SK-N-SH (cell line): ENCODE measurements at regions not wholly inside any gene's neighbourhood (a gene's known extent, or its start where the extent isn't known, plus 50 kb on each side); places are given as distances from the start of the nearest gene placed in this dataset.
"Not testable (repeated sequence)": the region's sequence is repeated elsewhere in the genome, so short reads cannot be mapped to it uniquely, and the experiment has no call there.

Source experiments
- CTCF ChIA-PET: fragments of 300-600, 350-600 bp; formaldehyde crosslinking; extraction: SDS; loops from one replicate; lab custom pipeline; 2021; lab: Yijun Ruan, JAX
- POLR2A ChIA-PET: fragments of 350-600 bp; sonication (Branson Sonifier 250); formaldehyde crosslinking; extraction: SDS; loops from one replicate; lab custom pipeline; 2020; ENCODE audit warnings: antibody characterized with exemption, inconsistent platforms; lab: Yijun Ruan, JAX
- DNase-seq: peaks from one replicate; pipeline ENCODE4 v3.0.0; 2012
- H2AFZ ChIP-seq: fragments of 200-600 bp; sonication (generic); 2 replicates; pipeline ENCODE4 v1.8.1; 2016; ENCODE audit warnings: antibody characterized with exemption, mild to moderate bottlenecking, low read depth
- H3F3A ChIP-seq: fragments of 200-600 bp; sonication (generic); replicated peaks from 2 replicates; pipeline ENCODE3; 2016; ENCODE audit warnings: antibody characterized with exemption, mild to moderate bottlenecking; ENCODE audit not compliant: insufficient read depth
- H3K27ac ChIP-seq, 2 experiments: fragments of 200-500 bp in 1 of 2; fragments of 200-600 bp in 1 of 2; sonication (Bioruptor generic) in 1 of 2; sonication (generic), shearing (Covaris generic) in 1 of 2; 2 replicates each; pipeline versions ENCODE4 v1.5.1 to v1.6.1; 2014 to 2016; ENCODE audit warnings: low read depth in 2 of 2, inconsistent platforms in 1 of 2, low read length in 1 of 2, mild to moderate bottlenecking in 1 of 2, mixed read lengths in 1 of 2
- H3K27me3 ChIP-seq: fragments of 200-600 bp; sonication (generic), shearing (Covaris generic); 2 replicates; pipeline ENCODE4 v1.6.1; 2016; ENCODE audit warnings: mixed run types; ENCODE audit not compliant: insufficient read depth
- H3K36me3 ChIP-seq, 2 experiments: fragments of 200-500 bp in 1 of 2; fragments of 200-600 bp in 1 of 2; sonication (Bioruptor generic) in 1 of 2; sonication (generic) in 1 of 2; replicated peaks in 1 of 2; 2 replicates each; pipeline versions ENCODE3 to v1.5.1; 2014 to 2016; ENCODE audit warnings: low read length in 1 of 2, mild to moderate bottlenecking in 1 of 2; ENCODE audit not compliant: insufficient read depth in 2 of 2, control insufficient read depth in 1 of 2
- H3K4me1 ChIP-seq, 2 experiments: fragments of 200-500 bp in 1 of 2; fragments of 200-600 bp in 1 of 2; sonication (Bioruptor generic) in 1 of 2; sonication (generic), shearing (Covaris generic) in 1 of 2; 2 replicates each; pipeline versions ENCODE4 v1.5.1 to v1.6.1; 2014 to 2016; ENCODE audit warnings: low read depth in 1 of 2, low read length in 1 of 2, mixed run types in 1 of 2; ENCODE audit not compliant: insufficient read depth in 2 of 2, control insufficient read depth in 1 of 2
- H3K4me2 ChIP-seq: fragments of 200-600 bp; sonication (generic), shearing (Covaris generic); 2 replicates; pipeline ENCODE4 v1.6.1; 2017; ENCODE audit warnings: mixed run types
- H3K4me3 ChIP-seq, 2 experiments: fragments of 200-500 bp in 1 of 2; fragments of 200-600 bp in 1 of 2; sonication (Bioruptor generic) in 1 of 2; sonication (generic), shearing (Covaris generic) in 1 of 2; 2 replicates each; pipeline versions ENCODE4 v1.5.1 to v1.8.1; 2014 to 2016; ENCODE audit warnings: low read depth in 2 of 2, inconsistent platforms in 1 of 2, low read length in 1 of 2, mild to moderate bottlenecking in 1 of 2, mixed read lengths in 1 of 2, moderate library complexity in 1 of 2
- H3K79me2 ChIP-seq: fragments of 200-600 bp; sonication (generic); 2 replicates; pipeline ENCODE4 v1.8.1; 2017; ENCODE audit warnings: mild to moderate bottlenecking; ENCODE audit not compliant: insufficient read depth
- H3K9ac ChIP-seq: fragments of 200-600 bp; sonication (generic); 2 replicates; pipeline ENCODE4 v1.6.1; 2017; ENCODE audit warnings: mixed run types
- H3K9me2 ChIP-seq: fragments of 200-600 bp; sonication (generic); 2 replicates; pipeline ENCODE4 v1.6.1; 2017; ENCODE audit warnings: mixed run types
- H3K9me3 ChIP-seq: fragments of 200-600 bp; sonication (generic); 2 replicates; pipeline ENCODE4 v1.6.1; 2017; ENCODE audit warnings: mixed run types, mild to moderate bottlenecking, moderate library complexity
- H4K20me1 ChIP-seq: fragments of 200-600 bp; sonication (generic); 2 replicates; pipeline ENCODE4 v1.6.1; 2017; ENCODE audit warnings: mild to moderate bottlenecking, mixed run types; ENCODE audit not compliant: insufficient read depth
- EP300 ChIP-seq, 2 experiments: IDR thresholded peaks; 2 replicates each; pipeline versions ENCODE4 v1.4.0 to v1.6.1; 2012; ENCODE audit warnings: borderline replicate concordance in 1 of 2, low read depth in 1 of 2, low read length in 1 of 2
- EZH2phosphoT487 ChIP-seq: fragments of 200-600 bp; sonication (generic); IDR thresholded peaks from 2 replicates; pipeline ENCODE4 v1.6.1; 2017; ENCODE audit warnings: low read depth, mixed run types, mild to moderate bottlenecking, antibody characterized with exemption, moderate library complexity, borderline replicate concordance
- GATA2 ChIP-seq: sonication (generic); formaldehyde crosslinking; IDR thresholded peaks from 2 replicates; pipeline ENCODE4 v1.5.0; 2020; ENCODE audit warnings: mild to moderate bottlenecking, missing genetic modification reagents
- PBX3 ChIP-seq: IDR thresholded peaks from 2 replicates; pipeline ENCODE4; 2012
- POLR2AphosphoS5 ChIP-seq: IDR thresholded peaks from 2 replicates; pipeline ENCODE4 v1.6.1; 2012; ENCODE audit warnings: low read depth, low read length
- REST ChIP-seq: IDR thresholded peaks from 2 replicates; pipeline ENCODE4 v1.6.1; 2012; ENCODE audit warnings: mild to moderate bottlenecking, low read depth, low read length, moderate library complexity
- RFX5 ChIP-seq: IDR thresholded peaks from 2 replicates; pipeline ENCODE4 v1.6.1; 2012; ENCODE audit warnings: mild to moderate bottlenecking, improper control_type of control experiment, low read length
- RXRA ChIP-seq: IDR thresholded peaks from 2 replicates; pipeline ENCODE4 v1.4.0; 2012; ENCODE audit warnings: low read depth, mild to moderate bottlenecking, borderline replicate concordance
- SIN3A ChIP-seq: IDR thresholded peaks from 2 replicates; pipeline ENCODE4 v1.6.1; 2012; ENCODE audit warnings: low read depth, mild to moderate bottlenecking, low read length, moderate library complexity, borderline replicate concordance
- SMC3 ChIP-seq: IDR thresholded peaks from 2 replicates; pipeline ENCODE4 v1.6.1; 2012; ENCODE audit warnings: low read depth, low read length, improper control_type of control experiment
- TAF1 ChIP-seq: IDR thresholded peaks from 2 replicates; pipeline ENCODE4 v1.6.1; 2012; ENCODE audit warnings: low read depth, mild to moderate bottlenecking, low read length, moderate library complexity, borderline replicate concordance
- USF2 ChIP-seq: fragments of 150-350 bp; IDR thresholded peaks from 2 replicates; pipeline ENCODE4 v1.6.1; 2017; ENCODE audit warnings: antibody characterized with exemption, low read length, low read depth, borderline replicate concordance
- YY1 ChIP-seq: IDR thresholded peaks from 2 replicates; pipeline ENCODE4 v1.4.0; 2012; ENCODE audit warnings: low read depth, mild to moderate bottlenecking
- WGBS: methylation state at CpG from one replicate; pipeline ENCODE4 v1.1.6; 2017; ENCODE audit warnings: low lambda C conversion rate; 5-methylcytosine and 5-hydroxymethylcytosine counted together
- TF ChIP-seq, protein P1 (sequence below): fragments of 200-600 bp; sonication (generic); IDR thresholded peaks from 2 replicates; pipeline ENCODE4 v1.6.1; 2017; ENCODE audit warnings: antibody characterized with exemption, mild to moderate bottlenecking, moderate library complexity
- TF ChIP-seq, protein P2 (sequence below): IDR thresholded peaks from 2 replicates; pipeline ENCODE4 v1.4.0; 2012; ENCODE audit warnings: low read depth

- TF ChIP-seq EP300 (IDR thresholded peaks at IDR 0.05; ENCODE audit: borderline replicate concordance in 1 of 2, low read depth in 1 of 2, low read length in 1 of 2) (no peak), YY1 (no peak), TAF1 (no peak), SIN3A (no peak), RFX5 (no peak), EZH2phosphoT487 (no peak), USF2 (no peak), RXRA (no peak), SMC3 (no peak), GATA2 (no peak), POLR2AphosphoS5 (no peak), REST (no peak), PBX3 (no peak)
- TF ChIP-seq, protein P1, sequence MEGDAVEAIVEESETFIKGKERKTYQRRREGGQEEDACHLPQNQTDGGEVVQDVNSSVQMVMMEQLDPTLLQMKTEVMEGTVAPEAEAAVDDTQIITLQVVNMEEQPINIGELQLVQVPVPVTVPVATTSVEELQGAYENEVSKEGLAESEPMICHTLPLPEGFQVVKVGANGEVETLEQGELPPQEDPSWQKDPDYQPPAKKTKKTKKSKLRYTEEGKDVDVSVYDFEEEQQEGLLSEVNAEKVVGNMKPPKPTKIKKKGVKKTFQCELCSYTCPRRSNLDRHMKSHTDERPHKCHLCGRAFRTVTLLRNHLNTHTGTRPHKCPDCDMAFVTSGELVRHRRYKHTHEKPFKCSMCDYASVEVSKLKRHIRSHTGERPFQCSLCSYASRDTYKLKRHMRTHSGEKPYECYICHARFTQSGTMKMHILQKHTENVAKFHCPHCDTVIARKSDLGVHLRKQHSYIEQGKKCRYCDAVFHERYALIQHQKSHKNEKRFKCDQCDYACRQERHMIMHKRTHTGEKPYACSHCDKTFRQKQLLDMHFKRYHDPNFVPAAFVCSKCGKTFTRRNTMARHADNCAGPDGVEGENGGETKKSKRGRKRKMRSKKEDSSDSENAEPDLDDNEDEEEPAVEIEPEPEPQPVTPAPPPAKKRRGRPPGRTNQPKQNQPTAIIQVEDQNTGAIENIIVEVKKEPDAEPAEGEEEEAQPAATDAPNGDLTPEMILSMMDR, result no peak
- TF ChIP-seq, protein P2, sequence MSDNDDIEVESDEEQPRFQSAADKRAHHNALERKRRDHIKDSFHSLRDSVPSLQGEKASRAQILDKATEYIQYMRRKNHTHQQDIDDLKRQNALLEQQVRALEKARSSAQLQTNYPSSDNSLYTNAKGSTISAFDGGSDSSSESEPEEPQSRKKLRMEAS, result no peak
- Histone ChIP-seq H3F3A (no peaks in the 10 kb centered on the region), H3K9me3 (no peaks in the 10 kb centered on the region), H2AFZ (no peak overlapping the region), H3K79me2 (no peaks in the 10 kb centered on the region), H3K9me2 (no peaks in the 10 kb centered on the region), H3K27ac (no peak overlapping the region), H3K9ac (no peak overlapping the region), H3K27me3 (no peaks in the 10 kb centered on the region), H3K4me2 (no peak overlapping the region), H4K20me1 (no peaks in the 10 kb centered on the region), H3K4me3 (no peak overlapping the region), H3K4me1 (no peaks in the 10 kb centered on the region), H3K36me3 (no peaks in the 10 kb centered on the region)
- no peak for DNase-seq
- CTCF ChIA-PET, result interaction anchor here (3.1 kb wide), 1 partner anchor 13 kb away, joined by 17 read pairs; no protein-coding TSS in a partner anchor
- POLR2A ChIA-PET, result no interaction called here
- WGBS, result 17% methylated on average over 1 of the region's 1 CpG
These were observed 676.0 kb upstream of the SEMA6D start for GRCh38 chr15:47041301-47041700.

DNA sequence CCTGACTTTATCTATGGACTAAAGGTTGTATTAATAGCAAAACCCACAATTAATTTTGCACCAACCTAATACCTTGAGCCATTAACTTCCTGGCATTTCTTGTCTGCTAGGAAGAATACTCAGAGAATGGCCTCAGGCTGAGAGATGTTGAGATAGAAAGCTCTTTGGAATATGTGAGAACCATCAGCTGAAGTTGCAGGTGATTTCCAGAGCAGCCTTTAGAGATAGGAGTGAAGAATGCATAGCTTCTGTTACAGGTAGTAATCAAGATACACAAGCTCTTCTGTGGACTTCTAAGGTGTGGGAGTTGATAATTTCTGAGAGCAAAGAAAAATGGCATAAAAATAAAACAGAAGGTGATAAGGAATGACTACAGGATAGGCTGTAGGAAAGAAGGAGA, 669.3 kb upstream of the SEMA6D start:
- H2AFZ ChIP-seq, H3K79me2 ChIP-seq, H3K27ac ChIP-seq, H3K27me3 ChIP-seq, POLR2A ChIA-PET, H3K4me3 ChIP-seq, H3K4me2 ChIP-seq, H3K36me3 ChIP-seq, H3K9ac ChIP-seq, DNase-seq, H3K4me1 ChIP-seq, H3K9me3 ChIP-seq, CTCF ChIA-PET, H4K20me1 ChIP-seq, H3K9me2 ChIP-seq, H3F3A ChIP-seq: not testable (repeated sequence)
